OCI-LY1 (cell line): ENCODE measurements at regions not wholly inside any gene's neighbourhood (a gene's known extent, or its start where the extent isn't known, plus 50 kb on each side); places are given as distances from the start of the nearest gene placed in this dataset.

Source experiments
- H2AFZ ChIP-seq: fragments of 200-600 bp; sonication (generic), shearing (Covaris generic); 2 replicates; pipeline ENCODE4 v1.6.0; 2014; ENCODE audit warnings: antibody characterized with exemption, mild to moderate bottlenecking, low read length
- H3F3A ChIP-seq: fragments of 200-600 bp; sonication (generic), shearing (Covaris generic); 2 replicates; pipeline ENCODE4 v1.6.0; 2014; ENCODE audit warnings: mild to moderate bottlenecking, antibody characterized with exemption, low read length, moderate library complexity; ENCODE audit not compliant: insufficient read depth
- H3K27ac ChIP-seq: fragments of 200-600 bp; sonication (generic); 2 replicates; pipeline ENCODE4 v1.5.1; 2014; ENCODE audit warnings: low read length, mixed run types, mild to moderate bottlenecking, low read depth; ENCODE audit not compliant: poor library complexity, severe bottlenecking
- H3K27me3 ChIP-seq: fragments of 200-600 bp; sonication (generic); 2 replicates; pipeline ENCODE4 v1.6.0; 2014; ENCODE audit warnings: antibody characterized with exemption, mild to moderate bottlenecking, low read length, moderate library complexity; ENCODE audit not compliant: insufficient read depth
- H3K36me3 ChIP-seq: fragments of 200-600 bp; sonication (generic); 2 replicates; pipeline ENCODE4 v1.6.1; 2014; ENCODE audit warnings: mild to moderate bottlenecking, antibody characterized with exemption, low read length, moderate library complexity, mixed read lengths; ENCODE audit not compliant: insufficient read depth
- H3K4me1 ChIP-seq: fragments of 200-600 bp; sonication (generic); 2 replicates; pipeline ENCODE4 v1.5.1; 2014; ENCODE audit warnings: mild to moderate bottlenecking, low read length, moderate library complexity; ENCODE audit not compliant: insufficient read depth, severe bottlenecking
- H3K4me2 ChIP-seq: fragments of 200-600 bp; sonication (generic), shearing (Covaris generic); 2 replicates; pipeline ENCODE4 v1.6.1; 2014; ENCODE audit warnings: low read length
- H3K4me3 ChIP-seq: fragments of 200-600 bp; sonication (generic); 2 replicates; pipeline ENCODE4 v1.5.1; 2014; ENCODE audit warnings: low read length, low read depth, mild to moderate bottlenecking, mixed read lengths; ENCODE audit not compliant: poor library complexity, severe bottlenecking
- H3K79me2 ChIP-seq: fragments of 200-600 bp; shearing (Covaris generic); 2 replicates; pipeline ENCODE4 v1.6.1; 2016; ENCODE audit warnings: mixed run types, low read length, mixed read lengths; ENCODE audit not compliant: insufficient read depth
- H3K9ac ChIP-seq: fragments of 200-600 bp; sonication (generic), shearing (Covaris generic); 2 replicates; pipeline ENCODE4 v1.6.1; 2014; ENCODE audit warnings: mild to moderate bottlenecking, low read length, mixed read lengths
- H3K9me2 ChIP-seq: fragments of 200-600 bp; sonication (generic), shearing (Covaris generic); 2 replicates; pipeline ENCODE4 v1.6.1; 2014; ENCODE audit warnings: low read depth, mild to moderate bottlenecking, low read length, mixed read lengths
- H3K9me3 ChIP-seq: fragments of 200-600 bp; shearing (Covaris generic); 2 replicates; pipeline ENCODE4 v1.6.1; 2014; ENCODE audit warnings: low read length, mixed read lengths
- H4K20me1 ChIP-seq: fragments of 200-600 bp; sonication (generic), shearing (Covaris generic); 2 replicates; pipeline ENCODE4 v1.6.0; 2016; ENCODE audit warnings: mild to moderate bottlenecking, low read length; ENCODE audit not compliant: insufficient read depth
- EZH2 ChIP-seq: fragments of 200-600 bp; sonication (generic), shearing (Covaris generic); IDR thresholded peaks from 2 replicates; pipeline ENCODE4 v1.8.0; 2017; ENCODE audit warnings: borderline replicate concordance, mixed run types, mild to moderate bottlenecking, antibody characterized with exemption, low read length, moderate library complexity, mixed read lengths
- TF ChIP-seq, protein P1 (sequence below): fragments of 200-600 bp; sonication (generic), shearing (Covaris generic); IDR thresholded peaks from 2 replicates; pipeline ENCODE4 v1.5.1; 2017; ENCODE audit warnings: mild to moderate bottlenecking, antibody characterized with exemption, low read length, moderate library complexity, mixed read lengths

DNA sequence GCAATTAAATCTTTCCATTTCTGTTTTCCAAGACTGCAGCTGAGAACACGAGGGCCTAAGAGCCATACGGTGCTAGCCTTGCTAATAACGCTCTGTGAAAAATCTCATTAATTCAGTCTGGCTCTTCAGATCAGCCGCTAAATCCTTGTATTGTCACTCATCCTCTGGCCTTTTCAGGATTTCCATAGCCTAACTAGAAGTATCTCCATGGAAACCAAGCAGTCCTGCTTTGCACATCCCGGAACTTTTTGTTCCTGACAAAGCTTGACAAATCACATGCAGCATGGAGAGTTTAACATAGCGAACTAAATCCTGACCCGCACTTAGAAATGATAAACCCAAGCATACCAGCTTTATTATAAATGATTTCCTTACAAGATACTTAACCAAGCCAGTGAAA is 383.7 kb downstream of the CD83 start:
- Histone ChIP-seq H3K4me1 (no peaks in the 10 kb centered on the region), H3K79me2 (no peaks in the 10 kb centered on the region), H3K27ac (no peak overlapping the region), H3F3A (no peaks in the 10 kb centered on the region), H3K27me3 (no peaks in the 10 kb centered on the region), H4K20me1 (no peaks in the 10 kb centered on the region), H3K4me2 (no peak overlapping the region), H3K4me3 (no peak overlapping the region), H3K9me3 (no peaks in the 10 kb centered on the region), H3K36me3 (no peaks in the 10 kb centered on the region), H3K9me2 (no peaks in the 10 kb centered on the region), H2AFZ (no peak overlapping the region), H3K9ac (no peak overlapping the region)
- no peak for TF ChIP-seq EZH2
- TF ChIP-seq, protein P1, sequence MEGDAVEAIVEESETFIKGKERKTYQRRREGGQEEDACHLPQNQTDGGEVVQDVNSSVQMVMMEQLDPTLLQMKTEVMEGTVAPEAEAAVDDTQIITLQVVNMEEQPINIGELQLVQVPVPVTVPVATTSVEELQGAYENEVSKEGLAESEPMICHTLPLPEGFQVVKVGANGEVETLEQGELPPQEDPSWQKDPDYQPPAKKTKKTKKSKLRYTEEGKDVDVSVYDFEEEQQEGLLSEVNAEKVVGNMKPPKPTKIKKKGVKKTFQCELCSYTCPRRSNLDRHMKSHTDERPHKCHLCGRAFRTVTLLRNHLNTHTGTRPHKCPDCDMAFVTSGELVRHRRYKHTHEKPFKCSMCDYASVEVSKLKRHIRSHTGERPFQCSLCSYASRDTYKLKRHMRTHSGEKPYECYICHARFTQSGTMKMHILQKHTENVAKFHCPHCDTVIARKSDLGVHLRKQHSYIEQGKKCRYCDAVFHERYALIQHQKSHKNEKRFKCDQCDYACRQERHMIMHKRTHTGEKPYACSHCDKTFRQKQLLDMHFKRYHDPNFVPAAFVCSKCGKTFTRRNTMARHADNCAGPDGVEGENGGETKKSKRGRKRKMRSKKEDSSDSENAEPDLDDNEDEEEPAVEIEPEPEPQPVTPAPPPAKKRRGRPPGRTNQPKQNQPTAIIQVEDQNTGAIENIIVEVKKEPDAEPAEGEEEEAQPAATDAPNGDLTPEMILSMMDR: no peak

DNA sequence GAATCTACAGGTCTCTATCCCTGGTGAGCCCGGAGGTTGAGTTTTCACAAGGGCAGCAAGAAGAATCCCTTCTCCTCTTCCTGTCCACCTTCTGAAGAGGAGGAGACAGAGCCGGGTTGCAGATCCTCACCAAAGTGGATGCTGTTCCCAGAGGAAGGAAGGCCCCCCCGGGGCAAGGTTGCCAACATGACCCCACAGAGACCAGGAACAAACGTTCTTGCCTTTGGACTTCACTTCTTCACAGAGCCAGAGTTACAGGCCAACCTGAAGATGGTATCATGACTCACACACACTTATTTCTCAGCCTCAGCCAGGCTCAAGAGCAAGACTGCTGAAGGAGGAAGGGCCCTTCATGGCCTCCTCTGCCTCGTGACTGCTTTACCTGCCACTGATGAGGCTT is 384.3 kb downstream of the CD83 start:
- Histone ChIP-seq H3K9ac (no peak overlapping the region), H3F3A (no peaks in the 10 kb centered on the region), H3K36me3 (no peaks in the 10 kb centered on the region), H4K20me1 (no peaks in the 10 kb centered on the region), H3K9me2 (no peaks in the 10 kb centered on the region), H2AFZ (no peak overlapping the region), H3K9me3 (no peaks in the 10 kb centered on the region), H3K4me1 (no peaks in the 10 kb centered on the region), H3K27ac (no peak overlapping the region), H3K27me3 (no peaks in the 10 kb centered on the region), H3K4me3 (no peak overlapping the region), H3K79me2 (no peaks in the 10 kb centered on the region), H3K4me2 (no peak overlapping the region)
- TF ChIP-seq EZH2: no peak
- TF ChIP-seq, protein P1: no peak

DNA sequence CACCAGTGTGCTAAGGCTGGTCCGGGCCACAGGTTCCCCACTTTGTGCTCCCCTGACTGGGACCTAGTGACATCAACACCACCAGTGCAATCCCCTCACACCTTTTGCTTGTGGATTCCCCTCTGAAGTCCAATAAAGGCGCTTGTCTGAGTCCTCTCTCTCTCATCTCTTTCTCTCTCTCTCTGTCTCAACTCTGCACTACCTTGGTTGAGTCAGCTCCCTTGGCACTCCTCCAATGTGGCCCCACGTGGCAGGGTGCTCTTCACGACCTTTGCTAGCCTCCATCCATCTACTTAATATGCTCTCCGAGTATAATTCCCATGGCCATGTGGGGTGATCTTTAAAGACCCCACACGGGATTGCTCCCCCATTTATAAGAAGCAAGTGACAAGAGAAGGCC is 385.0 kb downstream of the CD83 start:
- H3K27me3 ChIP-seq: no peaks in the 10 kb centered on the region
- H3K9ac ChIP-seq: no peak overlapping the region
- no peak overlapping the region for H3K4me3 ChIP-seq
- no peaks in the 10 kb centered on the region for H3K4me1 ChIP-seq
- no peaks in the 10 kb centered on the region for H4K20me1 ChIP-seq
- no peak overlapping the region for H2AFZ ChIP-seq
- H3K79me2 ChIP-seq: no peaks in the 10 kb centered on the region
- no peak overlapping the region for H3K27ac ChIP-seq
- H3K9me3 ChIP-seq: no peaks in the 10 kb centered on the region
- no peaks in the 10 kb centered on the region for H3K9me2 ChIP-seq
- H3K36me3 ChIP-seq: no peaks in the 10 kb centered on the region
- H3F3A ChIP-seq: no peaks in the 10 kb centered on the region
- no peak overlapping the region for H3K4me2 ChIP-seq
- TF ChIP-seq, protein P1: no peak
- no peak for TF ChIP-seq EZH2
